OCI-LY3 (cell line): ENCODE measurements at regions not wholly inside any gene's neighbourhood (a gene's known extent, or its start where the extent isn't known, plus 50 kb on each side); places are given as distances from the start of the nearest gene placed in this dataset.

Source experiments
- EZH2phosphoT487 ChIP-seq: fragments of 200-600 bp; shearing (Covaris generic); IDR thresholded peaks from 2 replicates; pipeline ENCODE4 v1.6.1; 2018; ENCODE audit warnings: antibody characterized with exemption, mixed run types, low read depth
- TF ChIP-seq, protein P1 (sequence below): fragments of 200-600, 300-600 bp; sonication (generic); IDR thresholded peaks from 2 replicates; pipeline ENCODE4 v1.5.1; 2014; ENCODE audit warnings: antibody characterized with exemption, low read length, low read depth

DNA sequence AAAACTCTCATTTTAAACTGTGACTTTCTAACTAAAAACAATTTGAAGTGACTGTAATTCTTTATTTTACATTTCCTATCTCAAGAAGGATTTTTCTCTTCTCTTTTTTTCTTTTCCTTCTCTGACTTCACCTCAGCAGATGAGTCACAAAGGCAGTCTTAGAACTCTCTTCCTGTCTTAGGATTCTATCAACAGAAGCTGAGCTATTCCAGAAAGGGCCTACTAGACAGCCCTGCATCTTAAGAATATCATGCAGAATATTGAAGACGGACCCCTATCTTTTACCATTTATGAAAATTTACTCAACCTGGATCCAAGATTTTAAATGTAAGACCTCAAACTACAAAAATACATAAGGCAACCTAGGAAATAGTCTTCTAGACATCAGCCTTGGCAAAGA lies 365.7 kb upstream of the SEMA3C start:
- TF ChIP-seq, protein P1, sequence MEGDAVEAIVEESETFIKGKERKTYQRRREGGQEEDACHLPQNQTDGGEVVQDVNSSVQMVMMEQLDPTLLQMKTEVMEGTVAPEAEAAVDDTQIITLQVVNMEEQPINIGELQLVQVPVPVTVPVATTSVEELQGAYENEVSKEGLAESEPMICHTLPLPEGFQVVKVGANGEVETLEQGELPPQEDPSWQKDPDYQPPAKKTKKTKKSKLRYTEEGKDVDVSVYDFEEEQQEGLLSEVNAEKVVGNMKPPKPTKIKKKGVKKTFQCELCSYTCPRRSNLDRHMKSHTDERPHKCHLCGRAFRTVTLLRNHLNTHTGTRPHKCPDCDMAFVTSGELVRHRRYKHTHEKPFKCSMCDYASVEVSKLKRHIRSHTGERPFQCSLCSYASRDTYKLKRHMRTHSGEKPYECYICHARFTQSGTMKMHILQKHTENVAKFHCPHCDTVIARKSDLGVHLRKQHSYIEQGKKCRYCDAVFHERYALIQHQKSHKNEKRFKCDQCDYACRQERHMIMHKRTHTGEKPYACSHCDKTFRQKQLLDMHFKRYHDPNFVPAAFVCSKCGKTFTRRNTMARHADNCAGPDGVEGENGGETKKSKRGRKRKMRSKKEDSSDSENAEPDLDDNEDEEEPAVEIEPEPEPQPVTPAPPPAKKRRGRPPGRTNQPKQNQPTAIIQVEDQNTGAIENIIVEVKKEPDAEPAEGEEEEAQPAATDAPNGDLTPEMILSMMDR = no peak
- no peak for TF ChIP-seq EZH2phosphoT487
